ENCODE measurements at regions not wholly inside any gene's neighbourhood (a gene's known extent, or its start where the extent isn't known, plus 50 kb on each side); places are given as distances from the start of the nearest gene placed in this dataset.

DNA sequence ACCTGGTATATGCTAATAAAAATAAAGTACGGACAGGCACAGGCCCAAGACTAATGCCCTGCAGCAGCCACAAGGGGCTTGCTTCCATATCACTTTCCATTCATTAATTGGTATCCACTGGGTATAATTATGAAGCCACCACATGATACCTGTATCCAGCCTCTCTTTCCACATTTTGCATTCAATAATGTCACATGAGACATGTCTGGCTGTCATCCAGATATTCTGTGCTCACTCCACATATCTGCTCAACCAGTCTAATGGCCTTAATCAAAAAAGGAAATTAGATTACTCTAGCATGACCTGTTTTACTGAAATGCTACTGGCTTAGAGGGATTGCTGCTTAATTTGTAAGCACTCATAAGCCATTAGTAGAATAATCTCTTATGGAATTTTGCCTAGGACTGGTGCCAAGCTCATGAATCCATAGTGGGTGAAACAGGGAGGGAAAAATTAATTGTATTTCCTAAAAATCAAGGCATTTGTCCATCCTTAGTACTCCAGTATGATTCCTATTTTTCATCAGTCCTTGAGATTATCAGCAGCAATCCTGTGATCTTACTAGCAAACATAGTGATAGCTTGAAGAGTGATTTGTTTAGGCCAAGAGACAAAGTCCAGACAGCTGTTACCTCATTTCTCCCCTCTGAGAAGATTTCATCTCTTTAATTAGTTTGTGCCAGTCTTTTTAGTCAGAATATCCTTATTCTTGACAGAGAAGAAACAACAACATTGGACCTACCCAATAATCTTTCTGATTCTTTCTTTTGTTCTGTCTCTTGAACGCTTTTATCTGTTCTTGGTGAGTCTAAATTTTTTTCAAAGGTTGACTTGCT is 119.2 kb upstream of the ABCA1 start:
- TF ChIP-seq, protein P1, sequence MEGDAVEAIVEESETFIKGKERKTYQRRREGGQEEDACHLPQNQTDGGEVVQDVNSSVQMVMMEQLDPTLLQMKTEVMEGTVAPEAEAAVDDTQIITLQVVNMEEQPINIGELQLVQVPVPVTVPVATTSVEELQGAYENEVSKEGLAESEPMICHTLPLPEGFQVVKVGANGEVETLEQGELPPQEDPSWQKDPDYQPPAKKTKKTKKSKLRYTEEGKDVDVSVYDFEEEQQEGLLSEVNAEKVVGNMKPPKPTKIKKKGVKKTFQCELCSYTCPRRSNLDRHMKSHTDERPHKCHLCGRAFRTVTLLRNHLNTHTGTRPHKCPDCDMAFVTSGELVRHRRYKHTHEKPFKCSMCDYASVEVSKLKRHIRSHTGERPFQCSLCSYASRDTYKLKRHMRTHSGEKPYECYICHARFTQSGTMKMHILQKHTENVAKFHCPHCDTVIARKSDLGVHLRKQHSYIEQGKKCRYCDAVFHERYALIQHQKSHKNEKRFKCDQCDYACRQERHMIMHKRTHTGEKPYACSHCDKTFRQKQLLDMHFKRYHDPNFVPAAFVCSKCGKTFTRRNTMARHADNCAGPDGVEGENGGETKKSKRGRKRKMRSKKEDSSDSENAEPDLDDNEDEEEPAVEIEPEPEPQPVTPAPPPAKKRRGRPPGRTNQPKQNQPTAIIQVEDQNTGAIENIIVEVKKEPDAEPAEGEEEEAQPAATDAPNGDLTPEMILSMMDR (IDR thresholded peaks at IDR 0.05) = no peak
- no peak for TF ChIP-seq POLR2A (IDR thresholded peaks at IDR 0.05)
